ENCODE measurements at regions not wholly inside any gene's neighbourhood (a gene's known extent, or its start where the extent isn't known, plus 50 kb on each side); places are given as distances from the start of the nearest gene placed in this dataset.

- H3K27ac ChIP-seq (ENCODE audit: low read depth, low read length): no peak overlapping the region
- H4K5ac ChIP-seq (ENCODE audit: insufficient read length, low read depth, low read length): no peak overlapping the region
- no peak overlapping the region for H2BK5ac ChIP-seq (ENCODE audit: low read depth, low read length)
- H3K79me1 ChIP-seq (ENCODE audit: low read depth, low read length): no peaks in the 10 kb centered on the region
- H3K36me3 ChIP-seq (ENCODE audit: control insufficient read depth in 2 of 4, insufficient read depth in 4 of 4, low read length in 3 of 4): no peaks in the 10 kb centered on the region
- no peaks in the 10 kb centered on the region for H4K20me1 ChIP-seq (replicated peaks in 1 of 2; ENCODE audit: control insufficient read depth in 1 of 2, insufficient read depth in 2 of 2, low read length in 2 of 2)
- H3K27me3 ChIP-seq (replicated peaks in 1 of 4; ENCODE audit: control insufficient read depth in 3 of 4, extremely low read depth in 1 of 4, insufficient read depth in 3 of 4, low read length in 3 of 4): no peaks in the 10 kb centered on the region
- no peak overlapping the region for H2BK15ac ChIP-seq (ENCODE audit: low read length)
- DNase-seq (ENCODE audit: low read depth in 1 of 2, low spot score in 2 of 2) (no peak), FAIRE-seq (no peak)
- H3K23ac ChIP-seq (ENCODE audit: insufficient read length): no peak overlapping the region
- POLR2A ChIA-PET (ENCODE audit: partially characterized antibody): no interaction called here
- 90% methylated on average over 3 of the region's 3 CpGs; no CpG with 5 or more reads in 1 of the 2 experiments for WGBS, 2 experiments (ENCODE audit: extremely low coverage in 1 of 2, insufficient coverage in 1 of 2, insufficient read length in 1 of 2, insufficient replicate concordance in 2 of 2, low coverage in 1 of 2, low lambda C conversion rate in 2 of 2, missing lambda C conversion rate in 1 of 2)
- no peaks in the 10 kb centered on the region for H3K79me2 ChIP-seq (ENCODE audit: control insufficient read depth in 1 of 2, insufficient read depth in 2 of 2, low read length in 2 of 2)
- H3K9me3 ChIP-seq (ENCODE audit: insufficient read depth in 2 of 2, low read depth in 1 of 2, low read length in 1 of 2): no peaks in the 10 kb centered on the region
- no peak overlapping the region for H2AFZ ChIP-seq (ENCODE audit: low read length)
- no peak overlapping the region for H2AK5ac ChIP-seq (ENCODE audit: low read depth, low read length)
- H3K18ac ChIP-seq (ENCODE audit: extremely low read depth, low read length): no peak overlapping the region
- no peak overlapping the region for H3K4ac ChIP-seq (replicated peaks; ENCODE audit: insufficient read length, low read depth, low read length)
- H3K4me3 ChIP-seq (ENCODE audit: extremely low read depth in 1 of 4, insufficient read depth in 2 of 4, low read depth in 3 of 4, low read length in 4 of 4): no peak overlapping the region
- H3K23me2 ChIP-seq (ENCODE audit: low read depth, low read length): no peaks in the 10 kb centered on the region
- H4K91ac ChIP-seq (replicated peaks; ENCODE audit: insufficient read length, low read length): no peak overlapping the region
- no peak overlapping the region for H3K14ac ChIP-seq (ENCODE audit: insufficient read length)
- no peak overlapping the region for H3K4me2 ChIP-seq (ENCODE audit: insufficient read depth in 1 of 2, low read depth in 2 of 2, low read length in 2 of 2)
- H2BK120ac ChIP-seq (replicated peaks; ENCODE audit: low read depth, low read length): no peak overlapping the region
- no peak overlapping the region for H3K56ac ChIP-seq (replicated peaks; ENCODE audit: insufficient read length, low read depth, low read length)
- H4K8ac ChIP-seq (ENCODE audit: extremely low read depth, insufficient read depth, low read length): no peak overlapping the region
- H2BK20ac ChIP-seq (ENCODE audit: low read length): no peak overlapping the region
- H3K4me1 ChIP-seq (replicated peaks in 1 of 4; ENCODE audit: control insufficient read depth in 3 of 4, insufficient read depth in 4 of 4, low read length in 3 of 4): peaks cover 0 to 4% (median 1%) of the 10 kb centered on the region in 4 experiments; a peak in 2 of 7 replicates
- CTCF ChIA-PET (ENCODE audit: partially characterized antibody): interaction anchor here (0.7 to 3.3 kb wide), 6 partner anchors 11 to 306 kb away, joined by 3 to 12 read pairs (median 3); no protein-coding TSS in a partner anchor
- no peak overlapping the region for H3K9ac ChIP-seq (replicated peaks in 1 of 4; ENCODE audit: extremely low read depth in 1 of 4, low read depth in 3 of 4, low read length in 3 of 4)
- H2BK12ac ChIP-seq (ENCODE audit: low read depth, low read length): no peak overlapping the region
- TF ChIP-seq BRCA1 (IDR thresholded peaks at IDR 0.05; ENCODE audit: low read depth, low read length) (no peak), CTCF (IDR thresholded peaks at IDR 0.05; ENCODE audit: control extremely low read depth in 1 of 3, insufficient read depth in 1 of 3, low read depth in 1 of 3, low read length in 3 of 3) (peak in 1 of 3 experiments; percentile 49; a peak in 1 of 4 replicates), EP300 (IDR thresholded peaks at IDR 0.05; ENCODE audit: borderline replicate concordance in 1 of 2, low read depth in 2 of 2, low read length in 2 of 2) (no peak), HDAC2 (IDR thresholded peaks at IDR 0.05; ENCODE audit: borderline replicate concordance in 1 of 2, low read depth in 2 of 2, low read length in 2 of 2) (no peak), SIN3A (conservative IDR thresholded peaks at IDR 0.05 in 1 of 2, IDR thresholded peaks at IDR 0.05 in 1 of 2; ENCODE audit: low read depth in 1 of 2, low read length in 2 of 2) (no peak), ASH2L (IDR thresholded peaks at IDR 0.05; ENCODE audit: low read length) (no peak), CEBPB (IDR thresholded peaks at IDR 0.05; ENCODE audit: low read depth, low read length) (no peak), YY1 (IDR thresholded peaks at IDR 0.05; ENCODE audit: low read depth, low read length) (no peak), HDAC6 (IDR thresholded peaks at IDR 0.05; ENCODE audit: low read depth, low read length) (no peak), SUZ12 (IDR thresholded peaks at IDR 0.05; ENCODE audit: low read length) (no peak), E2F6 (IDR thresholded peaks at IDR 0.05) (no peak)
Observed at GRCh38 chr6:96394727-96395126, 126.9 kb upstream of the UFL1 start.
